Suprapubic skin (tissue), 4 donors: ENCODE measurements at regions not wholly inside any gene's neighbourhood (a gene's known extent, or its start where the extent isn't known, plus 50 kb on each side); places are given as distances from the start of the nearest gene placed in this dataset.

ENCODE experiments used
- CTCF ChIP-seq, 2 donors: fragments of 200-600 bp in 1 of 2; fragments of 450-650 bp in 1 of 2; sonication (generic) in 1 of 2; IDR thresholded peaks; one replicate each; pipeline ENCODE4 v1.5.1; 2016 to 2019; ENCODE audit warnings: antibody characterized with exemption in 2 of 2, mild to moderate bottlenecking in 1 of 2, moderate library complexity in 1 of 2
- EP300 ChIP-seq: sonication (generic); formaldehyde crosslinking; IDR thresholded peaks from one replicate; pipeline ENCODE4 v1.6.1; 2017; ENCODE audit warnings: antibody characterized with exemption
- POLR2A ChIP-seq, 2 donors: fragments of 450-650 bp; IDR thresholded peaks; one replicate each; pipeline ENCODE4 v1.6.1; 2017; ENCODE audit warnings: antibody characterized with exemption in 2 of 2, mild to moderate bottlenecking in 2 of 2, moderate library complexity in 2 of 2
- POLR2AphosphoS5 ChIP-seq, 3 donors: sonication (generic); formaldehyde crosslinking; IDR thresholded peaks; one replicate each; pipeline ENCODE4 v1.6.1; 2017; ENCODE audit warnings: antibody characterized with exemption in 3 of 3

GRCh38 chr2:120441744-120442471 is 96.0 kb downstream of the INHBB start:
- TF ChIP-seq CTCF (IDR thresholded peaks at IDR 0.05) = no peak
- TF ChIP-seq POLR2A (IDR thresholded peaks at IDR 0.05) = no peak
- TF ChIP-seq POLR2AphosphoS5 (IDR thresholded peaks at IDR 0.05) = no peak
- no peak for TF ChIP-seq EP300
